ENCODE measurements at regions not wholly inside any gene's neighbourhood (a gene's known extent, or its start where the extent isn't known, plus 50 kb on each side); places are given as distances from the start of the nearest gene placed in this dataset.

- no peaks in the 10 kb centered on the region for H3K27me3 ChIP-seq
- H3K79me2 ChIP-seq = no peaks in the 10 kb centered on the region
- no peaks in the 10 kb centered on the region for H3K9me3 ChIP-seq (ENCODE audit: low read depth)
- H3K27ac ChIP-seq = no peak overlapping the region
- H3K4me1 ChIP-seq (ENCODE audit: insufficient read depth) = no peaks in the 10 kb centered on the region
- no peaks in the 10 kb centered on the region for H4K20me1 ChIP-seq (ENCODE audit: insufficient read depth, poor library complexity, severe bottlenecking)
- no peaks in the 10 kb centered on the region for H3K36me3 ChIP-seq (replicated peaks; ENCODE audit: insufficient read depth, low read depth)
- H3K9me2 ChIP-seq (replicated peaks; ENCODE audit: insufficient read depth) = no peaks in the 10 kb centered on the region
- no peak overlapping the region for H3K4me3 ChIP-seq
- H2AFZ ChIP-seq = no peak overlapping the region
- DNase-seq (ENCODE audit: low spot score) = no peak
- H3K4me2 ChIP-seq = no peak overlapping the region
- TF ChIP-seq EZH2phosphoT487 (IDR thresholded peaks at IDR 0.05; ENCODE audit: low read depth, severe bottlenecking, unreplicated experiment) = no peak
Observed at GRCh38 chr1:191460234-191460633, 698.0 kb upstream of the RGS18 start.

GRCh38 chr1:191483988-191484387 is 674.3 kb upstream of the RGS18 start:
- Histone ChIP-seq H3K9me2 (replicated peaks; ENCODE audit: insufficient read depth) (no peaks in the 10 kb centered on the region), H3K4me3 (no peak overlapping the region), H3K27me3 (no peaks in the 10 kb centered on the region), H2AFZ (no peak overlapping the region), H3K27ac (no peak overlapping the region), H3K79me2 (no peaks in the 10 kb centered on the region), H3K9me3 (ENCODE audit: low read depth) (no peaks in the 10 kb centered on the region), H4K20me1 (ENCODE audit: insufficient read depth, poor library complexity, severe bottlenecking) (no peaks in the 10 kb centered on the region), H3K4me2 (no peak overlapping the region), H3K4me1 (ENCODE audit: insufficient read depth) (no peaks in the 10 kb centered on the region), H3K36me3 (replicated peaks; ENCODE audit: insufficient read depth, low read depth) (no peaks in the 10 kb centered on the region)
- DNase-seq (ENCODE audit: low spot score) = no peak
- TF ChIP-seq EZH2 (IDR thresholded peaks at IDR 0.05; ENCODE audit: borderline replicate concordance) (no peak), CTCF (IDR thresholded peaks at IDR 0.05; ENCODE audit: poor library complexity) (no peak), EZH2phosphoT487 (IDR thresholded peaks at IDR 0.05; ENCODE audit: low read depth, severe bottlenecking, unreplicated experiment) (no peak)
- WGBS (ENCODE audit: low lambda C conversion rate, missing lambda C conversion rate) = 98% methylated on average over 3 of the region's 3 CpGs

- Histone ChIP-seq H4K20me1 (ENCODE audit: insufficient read depth, poor library complexity, severe bottlenecking) (no peaks in the 10 kb centered on the region), H3K27ac (no peak overlapping the region), H3K9me2 (replicated peaks; ENCODE audit: insufficient read depth) (no peaks in the 10 kb centered on the region), H3K4me2 (no peak overlapping the region), H2AFZ (no peak overlapping the region), H3K27me3 (no peaks in the 10 kb centered on the region), H3K4me3 (no peak overlapping the region), H3K36me3 (replicated peaks; ENCODE audit: insufficient read depth, low read depth) (no peaks in the 10 kb centered on the region), H3K9me3 (ENCODE audit: low read depth) (no peaks in the 10 kb centered on the region), H3K79me2 (no peaks in the 10 kb centered on the region), H3K4me1 (ENCODE audit: insufficient read depth) (no peaks in the 10 kb centered on the region)
- 86% methylated on average over 2 of the region's 2 CpGs for WGBS (ENCODE audit: low lambda C conversion rate, missing lambda C conversion rate)
- no peak for DNase-seq (ENCODE audit: low spot score)
- TF ChIP-seq CTCF (IDR thresholded peaks at IDR 0.05; ENCODE audit: poor library complexity) = no peak
- TF ChIP-seq EZH2phosphoT487 (IDR thresholded peaks at IDR 0.05; ENCODE audit: low read depth, severe bottlenecking, unreplicated experiment) = no peak
- no peak for TF ChIP-seq EZH2 (IDR thresholded peaks at IDR 0.05; ENCODE audit: borderline replicate concordance)
Observed at GRCh38 chr1:191490303-191490702, 668.0 kb upstream of the RGS18 start.

- no peaks in the 10 kb centered on the region for H3K36me3 ChIP-seq (replicated peaks; ENCODE audit: insufficient read depth, low read depth)
- H3K9me3 ChIP-seq (ENCODE audit: low read depth) = no peaks in the 10 kb centered on the region
- H3K27me3 ChIP-seq = no peaks in the 10 kb centered on the region
- no peak overlapping the region for H3K4me2 ChIP-seq
- no peaks in the 10 kb centered on the region for H3K79me2 ChIP-seq
- H3K4me1 ChIP-seq (ENCODE audit: insufficient read depth) = no peaks in the 10 kb centered on the region
- H3K4me3 ChIP-seq = no peak overlapping the region
- H3K9me2 ChIP-seq (replicated peaks; ENCODE audit: insufficient read depth) = no peaks in the 10 kb centered on the region
- H3K27ac ChIP-seq = no peak overlapping the region
- WGBS (ENCODE audit: low lambda C conversion rate, missing lambda C conversion rate) = 80% methylated on average over 2 of the region's 2 CpGs
- no peak for DNase-seq (ENCODE audit: low spot score)
- H2AFZ ChIP-seq = no peak overlapping the region
- TF ChIP-seq EZH2phosphoT487 (IDR thresholded peaks at IDR 0.05; ENCODE audit: low read depth, severe bottlenecking, unreplicated experiment) (no peak), CTCF (IDR thresholded peaks at IDR 0.05; ENCODE audit: poor library complexity) (no peak), EZH2 (IDR thresholded peaks at IDR 0.05; ENCODE audit: borderline replicate concordance) (no peak)
- H4K20me1 ChIP-seq (ENCODE audit: insufficient read depth, poor library complexity, severe bottlenecking) = no peaks in the 10 kb centered on the region
Observed at GRCh38 chr1:191495040-191495439, 663.2 kb upstream of the RGS18 start.
